ENCODE measurements at regions not wholly inside any gene's neighbourhood (a gene's known extent, or its start where the extent isn't known, plus 50 kb on each side); places are given as distances from the start of the nearest gene placed in this dataset.

- DNase-seq (ENCODE audit: low read depth), result no peak
These were observed 389.3 kb upstream of the DMAC1 start for GRCh38 chr9:8188723-8189407.

- DNase-seq (ENCODE audit: low read depth), result no peak
These were observed 387.0 kb upstream of the DMAC1 start for GRCh38 chr9:8186560-8186959.

GRCh38 chr9:8183618-8184017, 384.0 kb upstream of the DMAC1 start:
- no peak for DNase-seq (ENCODE audit: low read depth)

- DNase-seq (ENCODE audit: low read depth), result no peak
These were observed 379.9 kb upstream of the DMAC1 start for GRCh38 chr9:8179381-8180053.

GRCh38 chr9:8172000-8172399, 372.4 kb upstream of the DMAC1 start:
- no peak for DNase-seq (ENCODE audit: low read depth)

GRCh38 chr9:8168916-8169438, 369.4 kb upstream of the DMAC1 start:
- DNase-seq (ENCODE audit: low read depth), result no peak

- DNase-seq (ENCODE audit: low read depth), result no peak
These were observed 361.2 kb upstream of the DMAC1 start for GRCh38 chr9:8160787-8161186.

GRCh38 chr9:8158574-8158973, 359.0 kb upstream of the DMAC1 start:
- no peak for DNase-seq (ENCODE audit: low read depth)

- no peak for DNase-seq (ENCODE audit: low read depth)
These were observed 358.2 kb upstream of the DMAC1 start for GRCh38 chr9:8157683-8158324.

- no peak for DNase-seq (ENCODE audit: low read depth)
These were observed 356.8 kb upstream of the DMAC1 start for GRCh38 chr9:8156346-8156745.

- no peak for DNase-seq (ENCODE audit: low read depth)
These were observed 356.1 kb upstream of the DMAC1 start for GRCh38 chr9:8155706-8156105.

- DNase-seq (ENCODE audit: low read depth), result no peak
These were observed 344.1 kb upstream of the DMAC1 start for GRCh38 chr9:8143677-8144076.

- no peak for DNase-seq (ENCODE audit: low read depth)
These were observed 341.0 kb upstream of the DMAC1 start for GRCh38 chr9:8140557-8140956.

- no peak for DNase-seq (ENCODE audit: low read depth)
These were observed 340.2 kb upstream of the DMAC1 start for GRCh38 chr9:8139756-8140155.

GRCh38 chr9:8136477-8136876, 336.9 kb upstream of the DMAC1 start:
- no peak for DNase-seq (ENCODE audit: low read depth)

- no peak for DNase-seq (ENCODE audit: low read depth)
These were observed 335.1 kb upstream of the DMAC1 start for GRCh38 chr9:8134635-8135034.

- no peak for DNase-seq (ENCODE audit: low read depth)
These were observed 334.0 kb upstream of the DMAC1 start for GRCh38 chr9:8133606-8134005.

- DNase-seq (ENCODE audit: low read depth), result no peak
These were observed 316.0 kb upstream of the DMAC1 start for GRCh38 chr9:8115570-8115969.

GRCh38 chr9:8114826-8115225, 315.2 kb upstream of the DMAC1 start:
- no peak for DNase-seq (ENCODE audit: low read depth)

- DNase-seq (ENCODE audit: low read depth), result no peak
These were observed 306.8 kb upstream of the DMAC1 start for GRCh38 chr9:8106362-8106761.

GRCh38 chr9:8101607-8102006, 302.0 kb upstream of the DMAC1 start:
- DNase-seq (ENCODE audit: low read depth), result no peak

- no peak for DNase-seq (ENCODE audit: low read depth)
These were observed 296.5 kb upstream of the DMAC1 start for GRCh38 chr9:8096091-8096490.

- DNase-seq (ENCODE audit: low read depth), result no peak
These were observed 296.1 kb upstream of the DMAC1 start for GRCh38 chr9:8095672-8096086.
